ENCODE measurements at regions not wholly inside any gene's neighbourhood (a gene's known extent, or its start where the extent isn't known, plus 50 kb on each side); places are given as distances from the start of the nearest gene placed in this dataset.

DNA sequence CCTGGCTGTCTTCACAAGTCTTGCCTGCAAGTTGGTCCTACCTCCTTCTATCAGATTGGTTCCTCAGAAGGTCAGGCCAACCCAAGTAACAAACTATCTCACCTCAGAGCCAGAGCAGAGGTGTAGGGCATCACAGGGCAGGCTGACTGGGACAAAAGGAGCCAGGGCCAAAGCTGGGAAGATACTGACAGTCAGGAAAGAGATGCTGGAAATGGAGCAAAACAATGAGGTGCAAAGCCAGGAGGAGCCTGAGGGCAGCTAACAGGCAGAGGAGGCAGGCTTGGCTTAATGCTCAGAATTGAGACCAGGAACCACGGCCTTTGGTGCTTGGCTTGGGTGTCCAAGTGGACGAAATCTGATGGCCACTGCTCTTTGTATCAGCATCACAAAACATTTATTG lies 68.4 kb upstream of the PNMA1 start:
- TF ChIP-seq, protein P1, sequence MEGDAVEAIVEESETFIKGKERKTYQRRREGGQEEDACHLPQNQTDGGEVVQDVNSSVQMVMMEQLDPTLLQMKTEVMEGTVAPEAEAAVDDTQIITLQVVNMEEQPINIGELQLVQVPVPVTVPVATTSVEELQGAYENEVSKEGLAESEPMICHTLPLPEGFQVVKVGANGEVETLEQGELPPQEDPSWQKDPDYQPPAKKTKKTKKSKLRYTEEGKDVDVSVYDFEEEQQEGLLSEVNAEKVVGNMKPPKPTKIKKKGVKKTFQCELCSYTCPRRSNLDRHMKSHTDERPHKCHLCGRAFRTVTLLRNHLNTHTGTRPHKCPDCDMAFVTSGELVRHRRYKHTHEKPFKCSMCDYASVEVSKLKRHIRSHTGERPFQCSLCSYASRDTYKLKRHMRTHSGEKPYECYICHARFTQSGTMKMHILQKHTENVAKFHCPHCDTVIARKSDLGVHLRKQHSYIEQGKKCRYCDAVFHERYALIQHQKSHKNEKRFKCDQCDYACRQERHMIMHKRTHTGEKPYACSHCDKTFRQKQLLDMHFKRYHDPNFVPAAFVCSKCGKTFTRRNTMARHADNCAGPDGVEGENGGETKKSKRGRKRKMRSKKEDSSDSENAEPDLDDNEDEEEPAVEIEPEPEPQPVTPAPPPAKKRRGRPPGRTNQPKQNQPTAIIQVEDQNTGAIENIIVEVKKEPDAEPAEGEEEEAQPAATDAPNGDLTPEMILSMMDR (IDR thresholded peaks at IDR 0.05), result no peak
- TF ChIP-seq POLR2A (IDR thresholded peaks at IDR 0.05), result no peak

Data from heart left ventricle (tissue), 13 donors.